ENCODE measurements at regions not wholly inside any gene's neighbourhood (a gene's known extent, or its start where the extent isn't known, plus 50 kb on each side); places are given as distances from the start of the nearest gene placed in this dataset.

- Histone ChIP-seq H3K27ac (ENCODE audit: low read depth in 1 of 3, low read length in 2 of 3) (no peak overlapping the region), H3K27me3 (ENCODE audit: control insufficient read depth in 3 of 3, insufficient read depth in 3 of 3, low read length in 3 of 3) (no peaks in the 10 kb centered on the region), H3K9me3 (ENCODE audit: control insufficient read depth in 2 of 2, insufficient read depth in 1 of 2, low read depth in 1 of 2, low read length in 1 of 2) (no peaks in the 10 kb centered on the region), H3K36me3 (ENCODE audit: control insufficient read depth in 3 of 3, insufficient read depth in 2 of 3, low read depth in 1 of 3, low read length in 3 of 3) (no peaks in the 10 kb centered on the region), H3K4me3 (ENCODE audit: low read depth in 1 of 3, low read length in 3 of 3) (no peak overlapping the region), H3K4me1 (ENCODE audit: control insufficient read depth in 3 of 3, insufficient read depth in 2 of 3, low read depth in 1 of 3, low read length in 2 of 3) (no peaks in the 10 kb centered on the region)
- no peak for DNase-seq
- WGBS, 3 donors = 82 to 84% (median 84%) methylated on average over 28 of the region's 28 CpGs
- FAIRE-seq = no peak
Measured at GRCh38 chr5:3269395-3270169, 326.1 kb upstream of the IRX1 start.

DNA sequence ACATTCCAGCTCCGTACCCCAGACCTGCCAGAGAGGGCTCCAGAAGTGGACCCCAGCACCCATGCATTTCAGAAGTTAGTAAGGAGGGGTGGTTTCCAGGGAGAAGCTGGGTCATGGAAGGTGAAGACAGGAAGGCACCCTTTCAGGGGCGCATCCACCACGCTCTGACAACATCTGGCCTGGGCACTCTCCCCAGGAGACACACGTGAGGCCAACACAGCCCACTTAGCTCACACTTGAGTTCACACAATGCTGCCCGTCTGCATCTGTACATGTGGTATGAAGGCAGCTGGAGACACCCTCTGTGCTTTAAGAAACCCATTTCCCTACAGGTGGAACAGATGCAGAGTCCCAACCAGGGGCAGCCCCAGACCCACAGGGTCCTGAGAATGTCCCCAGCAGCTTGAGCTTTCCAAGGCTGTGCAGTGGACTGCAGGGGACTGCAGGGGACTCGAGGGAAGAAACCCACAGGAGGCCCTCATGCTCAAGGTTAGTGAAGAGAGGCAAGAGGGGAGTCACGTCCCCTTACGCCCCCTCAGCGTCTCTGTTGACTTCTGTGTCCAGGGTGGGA is 326.8 kb upstream of the IRX1 start:
- no peaks in the 10 kb centered on the region for H3K36me3 ChIP-seq (ENCODE audit: control insufficient read depth in 3 of 3, insufficient read depth in 2 of 3, low read depth in 1 of 3, low read length in 3 of 3)
- H3K4me3 ChIP-seq (ENCODE audit: low read depth in 1 of 3, low read length in 3 of 3) = no peak overlapping the region
- H3K27ac ChIP-seq (ENCODE audit: low read depth in 1 of 3, low read length in 2 of 3) = no peak overlapping the region
- DNase-seq (no peak), FAIRE-seq (no peak)
- no peaks in the 10 kb centered on the region for H3K27me3 ChIP-seq (ENCODE audit: control insufficient read depth in 3 of 3, insufficient read depth in 3 of 3, low read length in 3 of 3)
- no peaks in the 10 kb centered on the region for H3K9me3 ChIP-seq (ENCODE audit: control insufficient read depth in 2 of 2, insufficient read depth in 1 of 2, low read depth in 1 of 2, low read length in 1 of 2)
- 65 to 79% (median 73%) methylated on average over 9 of the region's 9 CpGs for WGBS, 3 donors
- H3K4me1 ChIP-seq (ENCODE audit: control insufficient read depth in 3 of 3, insufficient read depth in 2 of 3, low read depth in 1 of 3, low read length in 2 of 3) = no peaks in the 10 kb centered on the region

DNA sequence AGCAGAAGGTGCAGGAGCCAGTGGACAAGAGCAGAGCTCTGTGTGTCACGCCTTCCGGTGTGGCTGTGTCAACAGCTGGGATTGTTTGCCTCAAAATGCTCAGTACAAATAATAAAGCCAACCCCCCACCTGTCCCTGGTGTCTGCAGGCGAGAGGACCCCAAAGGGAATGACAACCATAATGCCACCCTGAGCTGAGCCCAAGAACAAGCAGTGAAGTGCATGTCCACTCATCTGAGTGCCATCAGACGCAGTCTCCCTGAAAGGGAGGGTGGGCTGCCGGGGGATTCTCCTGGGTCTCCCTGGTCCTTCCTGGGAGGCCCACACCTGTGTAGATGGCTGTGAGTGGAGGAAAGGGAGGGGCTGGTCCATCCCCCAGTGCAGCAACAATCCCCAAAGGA is 328.8 kb upstream of the IRX1 start:
- H3K4me3 ChIP-seq (ENCODE audit: low read depth in 1 of 3, low read length in 3 of 3) = no peak overlapping the region
- FAIRE-seq (no peak), DNase-seq (no peak)
- no peaks in the 10 kb centered on the region for H3K27me3 ChIP-seq (ENCODE audit: control insufficient read depth in 3 of 3, insufficient read depth in 3 of 3, low read length in 3 of 3)
- H3K36me3 ChIP-seq (ENCODE audit: control insufficient read depth in 3 of 3, insufficient read depth in 2 of 3, low read depth in 1 of 3, low read length in 3 of 3) = no peaks in the 10 kb centered on the region
- no peaks in the 10 kb centered on the region for H3K4me1 ChIP-seq (ENCODE audit: control insufficient read depth in 3 of 3, insufficient read depth in 2 of 3, low read depth in 1 of 3, low read length in 2 of 3)
- no peak overlapping the region for H3K27ac ChIP-seq (ENCODE audit: low read depth in 1 of 3, low read length in 2 of 3)
- no peaks in the 10 kb centered on the region for H3K9me3 ChIP-seq (ENCODE audit: control insufficient read depth in 2 of 2, insufficient read depth in 1 of 2, low read depth in 1 of 2, low read length in 1 of 2)
- 72 to 85% (median 83%) methylated on average over 5 of the region's 5 CpGs for WGBS, 3 donors

DNA sequence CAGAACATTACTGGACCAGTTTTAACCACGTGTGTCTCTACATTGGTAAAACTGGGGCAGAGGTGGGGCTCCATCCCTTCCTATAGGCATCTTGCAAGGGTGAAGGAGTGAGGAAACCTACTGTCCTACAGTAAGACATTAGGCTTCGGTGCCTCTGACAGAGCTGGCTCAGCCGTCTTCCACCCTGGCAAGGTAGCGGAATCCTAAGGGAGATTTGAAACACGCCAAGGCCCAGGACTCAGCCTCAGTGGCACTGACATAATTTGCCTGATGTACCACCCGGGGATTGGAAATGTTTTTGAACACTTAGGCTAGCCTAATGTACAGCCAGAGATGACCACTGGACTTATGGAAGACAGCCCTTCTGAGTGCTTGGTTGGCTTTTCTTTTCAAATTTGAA is 329.7 kb upstream of the IRX1 start:
- 69 to 78% (median 73%) methylated on average over 6 of the region's 6 CpGs for WGBS, 3 donors
- no peak overlapping the region for H3K4me3 ChIP-seq (ENCODE audit: low read depth in 1 of 3, low read length in 3 of 3)
- no peaks in the 10 kb centered on the region for H3K9me3 ChIP-seq (ENCODE audit: control insufficient read depth in 2 of 2, insufficient read depth in 1 of 2, low read depth in 1 of 2, low read length in 1 of 2)
- FAIRE-seq (no peak), DNase-seq (no peak)
- no peaks in the 10 kb centered on the region for H3K36me3 ChIP-seq (ENCODE audit: control insufficient read depth in 3 of 3, insufficient read depth in 2 of 3, low read depth in 1 of 3, low read length in 3 of 3)
- no peaks in the 10 kb centered on the region for H3K27me3 ChIP-seq (ENCODE audit: control insufficient read depth in 3 of 3, insufficient read depth in 3 of 3, low read length in 3 of 3)
- H3K27ac ChIP-seq (ENCODE audit: low read depth in 1 of 3, low read length in 2 of 3) = no peak overlapping the region
- H3K4me1 ChIP-seq (ENCODE audit: control insufficient read depth in 3 of 3, insufficient read depth in 2 of 3, low read depth in 1 of 3, low read length in 2 of 3) = no peaks in the 10 kb centered on the region

- Histone ChIP-seq H3K4me3 (ENCODE audit: low read depth in 1 of 3, low read length in 3 of 3) (no peak overlapping the region), H3K9me3 (ENCODE audit: control insufficient read depth in 2 of 2, insufficient read depth in 1 of 2, low read depth in 1 of 2, low read length in 1 of 2) (no peaks in the 10 kb centered on the region), H3K27me3 (ENCODE audit: control insufficient read depth in 3 of 3, insufficient read depth in 3 of 3, low read length in 3 of 3) (no peaks in the 10 kb centered on the region), H3K27ac (ENCODE audit: low read depth in 1 of 3, low read length in 2 of 3) (no peak overlapping the region), H3K4me1 (ENCODE audit: control insufficient read depth in 3 of 3, insufficient read depth in 2 of 3, low read depth in 1 of 3, low read length in 2 of 3) (no peaks in the 10 kb centered on the region), H3K36me3 (ENCODE audit: control insufficient read depth in 3 of 3, insufficient read depth in 2 of 3, low read depth in 1 of 3, low read length in 3 of 3) (no peaks in the 10 kb centered on the region)
- FAIRE-seq = no peak
- 55 to 68% (median 56%) methylated on average over 5 of the region's 5 CpGs for WGBS, 3 donors
- DNase-seq = no peak
Measured at GRCh38 chr5:3265131-3265885, 330.3 kb upstream of the IRX1 start.

GRCh38 chr5:3262451-3262850 is 333.2 kb upstream of the IRX1 start:
- Histone ChIP-seq H3K9me3 (ENCODE audit: control insufficient read depth in 2 of 2, insufficient read depth in 1 of 2, low read depth in 1 of 2, low read length in 1 of 2) (no peaks in the 10 kb centered on the region), H3K4me3 (ENCODE audit: low read depth in 1 of 3, low read length in 3 of 3) (no peak overlapping the region), H3K4me1 (ENCODE audit: control insufficient read depth in 3 of 3, insufficient read depth in 2 of 3, low read depth in 1 of 3, low read length in 2 of 3) (no peaks in the 10 kb centered on the region), H3K27me3 (ENCODE audit: control insufficient read depth in 3 of 3, insufficient read depth in 3 of 3, low read length in 3 of 3) (no peaks in the 10 kb centered on the region), H3K36me3 (ENCODE audit: control insufficient read depth in 3 of 3, insufficient read depth in 2 of 3, low read depth in 1 of 3, low read length in 3 of 3) (no peaks in the 10 kb centered on the region), H3K27ac (ENCODE audit: low read depth in 1 of 3, low read length in 2 of 3) (no peak overlapping the region)
- WGBS, 3 donors = 80 to 88% (median 82%) methylated on average over 4 of the region's 4 CpGs
- FAIRE-seq = no peak
- no peak for DNase-seq

DNA sequence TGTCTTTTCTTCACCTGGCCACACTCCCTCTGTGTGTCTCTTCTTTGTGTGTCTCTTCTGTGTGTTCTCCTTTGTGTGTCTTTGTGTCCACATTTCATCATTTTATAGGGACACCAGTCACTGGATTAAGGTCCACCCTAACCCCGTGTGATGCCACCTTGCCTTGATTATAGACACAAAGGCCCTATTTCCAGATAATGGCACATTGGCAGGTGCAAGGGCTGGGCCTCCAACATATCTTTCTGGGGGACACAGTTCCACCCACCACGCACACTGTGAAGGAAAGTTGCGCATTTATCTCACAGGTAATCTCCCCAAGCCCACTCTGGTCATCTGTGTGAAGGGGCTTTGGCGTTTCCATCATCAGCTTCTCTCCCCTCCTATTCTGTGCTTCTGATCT is 334.6 kb upstream of the IRX1 start:
- FAIRE-seq = no peak

GRCh38 chr5:3258050-3258449 is 337.6 kb upstream of the IRX1 start:
- no peak overlapping the region for H3K4me3 ChIP-seq (ENCODE audit: low read depth in 1 of 3, low read length in 3 of 3)
- no peak for FAIRE-seq
- no peaks in the 10 kb centered on the region for H3K36me3 ChIP-seq (ENCODE audit: control insufficient read depth in 3 of 3, insufficient read depth in 2 of 3, low read depth in 1 of 3, low read length in 3 of 3)
- no peak for DNase-seq
- H3K27ac ChIP-seq (ENCODE audit: low read depth in 1 of 3, low read length in 2 of 3) = no peak overlapping the region
- H3K27me3 ChIP-seq (ENCODE audit: control insufficient read depth in 3 of 3, insufficient read depth in 3 of 3, low read length in 3 of 3) = no peaks in the 10 kb centered on the region
- H3K9me3 ChIP-seq (ENCODE audit: control insufficient read depth in 2 of 2, insufficient read depth in 1 of 2, low read depth in 1 of 2, low read length in 1 of 2) = no peaks in the 10 kb centered on the region
- 78 to 85% (median 83%) methylated on average over 9 of the region's 9 CpGs for WGBS, 3 donors
- no peaks in the 10 kb centered on the region for H3K4me1 ChIP-seq (ENCODE audit: control insufficient read depth in 3 of 3, insufficient read depth in 2 of 3, low read depth in 1 of 3, low read length in 2 of 3)

More for the DNA sequence above, 334.6 kb upstream of the IRX1 start:
- Histone ChIP-seq H3K36me3 (ENCODE audit: control insufficient read depth in 3 of 3, insufficient read depth in 2 of 3, low read depth in 1 of 3, low read length in 3 of 3) (no peaks in the 10 kb centered on the region), H3K4me3 (ENCODE audit: low read depth in 1 of 3, low read length in 3 of 3) (no peak overlapping the region), H3K27ac (ENCODE audit: low read depth in 1 of 3, low read length in 2 of 3) (no peak overlapping the region), H3K9me3 (ENCODE audit: control insufficient read depth in 2 of 2, insufficient read depth in 1 of 2, low read depth in 1 of 2, low read length in 1 of 2) (no peaks in the 10 kb centered on the region), H3K4me1 (ENCODE audit: control insufficient read depth in 3 of 3, insufficient read depth in 2 of 3, low read depth in 1 of 3, low read length in 2 of 3) (no peaks in the 10 kb centered on the region), H3K27me3 (ENCODE audit: control insufficient read depth in 3 of 3, insufficient read depth in 3 of 3, low read length in 3 of 3) (no peaks in the 10 kb centered on the region)
- no peak for DNase-seq
- 81 to 90% (median 81%) methylated on average over 4 of the region's 4 CpGs for WGBS, 3 donors

Measured in small intestine (tissue), 7 donors.